H9 (cell line): ENCODE measurements at regions not wholly inside any gene's neighbourhood (a gene's known extent, or its start where the extent isn't known, plus 50 kb on each side); places are given as distances from the start of the nearest gene placed in this dataset.

Experiments
- DNase-seq: peaks from one replicate; pipeline ENCODE4 v3.0.0-alpha.2; 2017
- H2AFZ ChIP-seq: one replicate; pipeline ENCODE4 v1.6.1; 2013; ENCODE audit warnings: mild to moderate bottlenecking, low read length, control low read depth, moderate library complexity
- H2AK5ac ChIP-seq: 2 replicates; pipeline ENCODE4 v1.6.1; 2013; ENCODE audit warnings: low read length, control low read depth, mixed read lengths; ENCODE audit not compliant: insufficient read length
- H2BK120ac ChIP-seq: one replicate; pipeline ENCODE4 v1.6.1; 2013; ENCODE audit warnings: low read depth, mild to moderate bottlenecking, low read length, control low read depth, inconsistent platforms; ENCODE audit not compliant: poor library complexity, severe bottlenecking
- H2BK12ac ChIP-seq: 2 replicates; pipeline ENCODE4 v1.6.1; 2013; ENCODE audit warnings: low read length, control low read depth, mixed read lengths, low read depth; ENCODE audit not compliant: insufficient read length
- H2BK15ac ChIP-seq: 2 replicates; pipeline ENCODE4 v1.6.1; 2013; ENCODE audit warnings: low read depth, low read length, control low read depth
- H2BK20ac ChIP-seq: one replicate; pipeline ENCODE4 v1.6.1; 2013; ENCODE audit warnings: low read depth, mild to moderate bottlenecking, low read length, control low read depth, inconsistent platforms; ENCODE audit not compliant: poor library complexity, severe bottlenecking
- H2BK5ac ChIP-seq: 2 replicates; pipeline ENCODE4 v1.6.1; 2013; ENCODE audit warnings: low read length, control low read depth, mixed read lengths; ENCODE audit not compliant: insufficient read length
- H3K14ac ChIP-seq: 2 replicates; pipeline ENCODE4 v1.6.1; 2013; ENCODE audit warnings: low read length, control low read depth; ENCODE audit not compliant: insufficient read depth
- H3K18ac ChIP-seq: 2 replicates; pipeline ENCODE4 v1.6.1; 2013; ENCODE audit warnings: low read depth, mild to moderate bottlenecking, mixed read lengths, low read length, control low read depth; ENCODE audit not compliant: insufficient read length
- H3K23ac ChIP-seq: 2 replicates; pipeline ENCODE4 v1.6.1; 2013; ENCODE audit warnings: low read length, control low read depth, mixed read lengths, low read depth; ENCODE audit not compliant: insufficient read length
- H3K23me2 ChIP-seq: 2 replicates; pipeline ENCODE4 v1.6.1; 2013; ENCODE audit warnings: low read depth, mild to moderate bottlenecking, mixed read lengths, low read length, control low read depth; ENCODE audit not compliant: insufficient read length, poor library complexity, severe bottlenecking
- H3K27ac ChIP-seq: 2 replicates; pipeline ENCODE4 v1.5.1; 2013; ENCODE audit warnings: low read length, control low read depth, mixed read lengths, low read depth; ENCODE audit not compliant: insufficient read length
- H3K27me3 ChIP-seq: 2 replicates; pipeline ENCODE4 v1.6.1; 2013; ENCODE audit warnings: low read length, control low read depth, inconsistent platforms; ENCODE audit not compliant: insufficient read depth
- H3K4ac ChIP-seq: 2 replicates; pipeline ENCODE4 v1.6.1; 2013; ENCODE audit warnings: low read depth, mild to moderate bottlenecking, control low read depth, inconsistent platforms, low read length, moderate library complexity
- H3K4me1 ChIP-seq: 2 replicates; pipeline ENCODE4 v1.6.1; 2013; ENCODE audit warnings: low read length, control low read depth, inconsistent platforms; ENCODE audit not compliant: insufficient read depth
- H3K4me2 ChIP-seq: 2 replicates; pipeline ENCODE4 v1.6.1; 2013; ENCODE audit warnings: low read length, control low read depth, mixed read lengths; ENCODE audit not compliant: insufficient read length, insufficient read depth
- H3K56ac ChIP-seq: 2 replicates; pipeline ENCODE4 v1.6.1; 2013; ENCODE audit warnings: low read depth, mild to moderate bottlenecking, mixed read lengths, low read length, control low read depth; ENCODE audit not compliant: insufficient read length
- H3K79me1 ChIP-seq: 2 replicates; pipeline ENCODE4 v1.6.1; 2013; ENCODE audit warnings: low read depth, mild to moderate bottlenecking, moderate library complexity, low read length, control low read depth, inconsistent platforms; ENCODE audit not compliant: insufficient read depth, poor library complexity, severe bottlenecking
- H3K79me2 ChIP-seq: 2 replicates; pipeline ENCODE4 v1.6.1; 2013; ENCODE audit warnings: low read length, control low read depth, inconsistent platforms; ENCODE audit not compliant: insufficient read depth
- H3K9ac ChIP-seq: 2 replicates; pipeline ENCODE4 v1.6.1; 2013; ENCODE audit warnings: low read length, control low read depth, mixed read lengths; ENCODE audit not compliant: insufficient read length; ENCODE audit errors: extremely low read depth
- H3K9me3 ChIP-seq: one replicate; pipeline ENCODE4 v1.6.1; 2013; ENCODE audit warnings: low read depth, low read length, inconsistent platforms; ENCODE audit not compliant: control insufficient read depth
- H3T11ph ChIP-seq: one replicate; pipeline ENCODE4 v1.6.1; 2013; ENCODE audit warnings: mild to moderate bottlenecking, low read length, control low read depth, inconsistent platforms
- H4K20me1 ChIP-seq: one replicate; pipeline ENCODE4 v1.6.1; 2013; ENCODE audit not compliant: control insufficient read depth, insufficient read length, insufficient read depth
- H4K5ac ChIP-seq: 2 replicates; pipeline ENCODE4 v1.6.1; 2013; ENCODE audit warnings: low read depth, mild to moderate bottlenecking, mixed read lengths, low read length, control low read depth; ENCODE audit not compliant: insufficient read length
- H4K8ac ChIP-seq: replicated peaks from 2 replicates; pipeline ENCODE4 v1.6.1; 2013; ENCODE audit warnings: low read length, control low read depth, mixed read lengths, low read depth; ENCODE audit not compliant: insufficient read length
- H4K91ac ChIP-seq: 2 replicates; pipeline ENCODE4 v1.6.1; 2013; ENCODE audit warnings: low read depth, mild to moderate bottlenecking, moderate library complexity, mixed read lengths, low read length, control low read depth; ENCODE audit not compliant: insufficient read length
- H3K27ac Mint-ChIP-seq, 3 experiments: 2 replicates in 2 of 3; 3 replicates in 1 of 3; pipeline ENCODE4 v1.8.0; 2020 to 2021; ENCODE audit warnings: mixed read lengths in 3 of 3, mild to moderate bottlenecking in 1 of 3, moderate library complexity in 1 of 3
- H3K27me3 Mint-ChIP-seq: 2 replicates; pipeline ENCODE4 v1.8.0; 2021; ENCODE audit warnings: low read depth, mild to moderate bottlenecking, moderate library complexity, mixed read lengths
- H3K36me3 Mint-ChIP-seq, 3 experiments: 2 replicates in 2 of 3; 3 replicates in 1 of 3; pipeline ENCODE4 v1.8.0; 2020 to 2021; ENCODE audit warnings: low read depth in 3 of 3, mixed read lengths in 3 of 3; ENCODE audit not compliant: insufficient read depth in 1 of 3
- H3K4me1 Mint-ChIP-seq, 2 experiments: 2 replicates each; pipeline ENCODE4 v1.8.0; 2020; ENCODE audit warnings: mixed read lengths in 2 of 2
- H3K4me3 Mint-ChIP-seq, 2 experiments: 2 replicates in 1 of 2; 3 replicates in 1 of 2; pipeline ENCODE4 v1.8.0; 2020 to 2021; ENCODE audit warnings: mild to moderate bottlenecking in 2 of 2, mixed read lengths in 2 of 2, moderate library complexity in 1 of 2
- H3K9me3 Mint-ChIP-seq, 2 experiments: 2 replicates in 1 of 2; 3 replicates in 1 of 2; pipeline ENCODE4 v1.8.0; 2020; ENCODE audit warnings: mild to moderate bottlenecking in 2 of 2, mixed read lengths in 2 of 2, moderate library complexity in 1 of 2
- CTCF ChIP-seq: fragments of 200-600 bp; sonication (generic); conservative IDR thresholded peaks from 3 replicates; pipeline ENCODE4 v1.8.0; 2021; ENCODE audit warnings: antibody characterized with exemption, mild to moderate bottlenecking
- WGBS: extraction: QIAGEN DNeasy Blood & Tissue Kit; methylation state at CpG from one replicate; pipeline ENCODE4 v1.1.7; 2013; ENCODE audit warnings: missing lambda C conversion rate, low lambda C conversion rate, mixed read lengths; ENCODE audit not compliant: insufficient read length; ENCODE audit errors: extremely low coverage; 5-methylcytosine and 5-hydroxymethylcytosine counted together

GRCh38 chr11:123328281-123328867, 101.7 kb upstream of the GRAMD1B start:
- Histone ChIP-seq H3K4me1 (no peaks in the 10 kb centered on the region), H4K8ac (no peak overlapping the region), H2AK5ac (no peak overlapping the region), H2AFZ (no peak overlapping the region), H3K27me3 (no peaks in the 10 kb centered on the region), H3K9me3 (no peaks in the 10 kb centered on the region), H2BK20ac (no peak overlapping the region), H3K79me2 (no peaks in the 10 kb centered on the region), H4K20me1 (no peaks in the 10 kb centered on the region), H2BK15ac (no peak overlapping the region), H3K23ac (no peak overlapping the region), H3K79me1 (no peaks in the 10 kb centered on the region), H3K4ac (no peak overlapping the region), H3K27ac (no peak overlapping the region), H3K4me2 (no peak overlapping the region), H3K56ac (no peak overlapping the region), H3K23me2 (no peaks in the 10 kb centered on the region), H3K18ac (no peak overlapping the region), H4K91ac (no peak overlapping the region), H4K5ac (no peak overlapping the region), H2BK12ac (no peak overlapping the region), H2BK120ac (no peak overlapping the region), H2BK5ac (no peak overlapping the region), H3K9ac (no peak overlapping the region), H3T11ph (no peak overlapping the region), H3K14ac (no peak overlapping the region)
- Mint-ChIP-seq H3K4me1 (peaks cover 8 to 9% of the 10 kb centered on the region in 2 experiments; a peak in 2 of 4 replicates), H3K9me3 (peaks cover 3 to 7% of the 10 kb centered on the region in 2 experiments; a peak in 3 of 5 replicates), H3K4me3 (no peak overlapping the region), H3K36me3 (no peaks in the 10 kb centered on the region), H3K27me3 (no peaks in the 10 kb centered on the region), H3K27ac (no peak overlapping the region)
- DNase-seq: no peak
- TF ChIP-seq CTCF: no peak
- no CpG with 5 or more reads among the region's 5 CpGs for WGBS
